ENCODE measurements at regions not wholly inside any gene's neighbourhood (a gene's known extent, or its start where the extent isn't known, plus 50 kb on each side); places are given as distances from the start of the nearest gene placed in this dataset.

GRCh38 chr6:144753023-144753705, 468.0 kb downstream of the UTRN start:
- H3K27ac ChIP-seq = no peak overlapping the region
- WGBS, 2 donors = 94 to 98% methylated on average over 2 of the region's 2 CpGs
- TF ChIP-seq POLR2A (IDR thresholded peaks at IDR 0.05) (no peak), EP300 (IDR thresholded peaks at IDR 0.05) (no peak), CTCF (IDR thresholded peaks at IDR 0.05) (no peak), POLR2AphosphoS5 (IDR thresholded peaks at IDR 0.05) (no peak)
- H3K4me1 ChIP-seq = peaks cover 0 to 8% (median 0%) of the 10 kb centered on the region in 4 donors
- peaks cover 0 to 68% (median 15%) of the 10 kb centered on the region in 4 donors for H3K36me3 ChIP-seq
- no peak for DNase-seq
- no peak overlapping the region for H3K4me3 ChIP-seq
- no peaks in the 10 kb centered on the region for H3K9me3 ChIP-seq
- no peak for ATAC-seq (ENCODE audit: low FRiP score in 2 of 2)
- H3K27me3 ChIP-seq = no peaks in the 10 kb centered on the region

GRCh38 chr6:144756469-144756868, 471.3 kb downstream of the UTRN start:
- ATAC-seq (ENCODE audit: low FRiP score in 2 of 2) (no peak), DNase-seq (no peak)
- Histone ChIP-seq H3K27me3 (no peaks in the 10 kb centered on the region), H3K4me1 (peaks cover 0 to 8% (median 0%) of the 10 kb centered on the region in 4 donors), H3K4me3 (no peak overlapping the region), H3K27ac (no peak overlapping the region), H3K9me3 (no peaks in the 10 kb centered on the region), H3K36me3 (peaks cover 0 to 50% (median 9%) of the 10 kb centered on the region in 4 donors)
- WGBS, 2 donors = 26 to 34% methylated on average over 2 of the region's 2 CpGs
- TF ChIP-seq CTCF (IDR thresholded peaks at IDR 0.05) (no peak), POLR2A (IDR thresholded peaks at IDR 0.05) (no peak), EP300 (IDR thresholded peaks at IDR 0.05) (no peak), POLR2AphosphoS5 (IDR thresholded peaks at IDR 0.05) (no peak)

- TF ChIP-seq POLR2AphosphoS5 (IDR thresholded peaks at IDR 0.05) (no peak), CTCF (IDR thresholded peaks at IDR 0.05) (no peak), POLR2A (IDR thresholded peaks at IDR 0.05) (no peak), EP300 (IDR thresholded peaks at IDR 0.05) (no peak)
- ATAC-seq (ENCODE audit: low FRiP score in 2 of 2) (no peak), DNase-seq (no peak)
- Histone ChIP-seq H3K4me1 (peaks cover 0 to 8% (median 0%) of the 10 kb centered on the region in 4 donors), H3K27me3 (no peaks in the 10 kb centered on the region), H3K9me3 (no peaks in the 10 kb centered on the region), H3K4me3 (no peak overlapping the region), H3K27ac (no peak overlapping the region), H3K36me3 (peaks cover under 1 to 42% (median 4%) of the 10 kb centered on the region in 4 donors)
- WGBS, 2 donors = 81 to 82% methylated on average over 3 of the region's 3 CpGs
These were observed 472.2 kb downstream of the UTRN start for GRCh38 chr6:144757299-144757698.

GRCh38 chr6:144757730-144758129, 472.6 kb downstream of the UTRN start:
- Histone ChIP-seq H3K27ac (no peak overlapping the region), H3K36me3 (peaks cover 0 to 38% (median 4%) of the 10 kb centered on the region in 4 donors), H3K4me3 (no peak overlapping the region), H3K4me1 (peaks cover 0 to 8% (median 0%) of the 10 kb centered on the region in 4 donors), H3K27me3 (no peaks in the 10 kb centered on the region), H3K9me3 (no peaks in the 10 kb centered on the region)
- 92% methylated on average over 3 of the region's 3 CpGs for WGBS, 2 donors
- DNase-seq (no peak), ATAC-seq (ENCODE audit: low FRiP score in 2 of 2) (no peak)
- TF ChIP-seq EP300 (IDR thresholded peaks at IDR 0.05) (no peak), POLR2A (IDR thresholded peaks at IDR 0.05) (no peak), POLR2AphosphoS5 (IDR thresholded peaks at IDR 0.05) (no peak), CTCF (IDR thresholded peaks at IDR 0.05) (no peak)

- H3K4me3 ChIP-seq = no peak overlapping the region
- 88 to 90% methylated on average over 3 of the region's 3 CpGs for WGBS, 2 donors
- no peaks in the 10 kb centered on the region for H3K9me3 ChIP-seq
- no peaks in the 10 kb centered on the region for H3K27me3 ChIP-seq
- TF ChIP-seq POLR2AphosphoS5 (IDR thresholded peaks at IDR 0.05) (no peak), POLR2A (IDR thresholded peaks at IDR 0.05) (no peak), CTCF (IDR thresholded peaks at IDR 0.05) (no peak), EP300 (IDR thresholded peaks at IDR 0.05) (no peak)
- H3K4me1 ChIP-seq = peaks cover 0 to 8% (median 0%) of the 10 kb centered on the region in 4 donors
- peaks cover 0 to 38% (median 2%) of the 10 kb centered on the region in 4 donors for H3K36me3 ChIP-seq
- ATAC-seq (ENCODE audit: low FRiP score in 2 of 2) (no peak), DNase-seq (no peak)
- H3K27ac ChIP-seq = no peak overlapping the region
These were observed 473.5 kb downstream of the UTRN start for GRCh38 chr6:144758602-144759001.

Data from upper lobe of left lung (tissue), 6 donors.